ENCODE measurements at regions not wholly inside any gene's neighbourhood (a gene's known extent, or its start where the extent isn't known, plus 50 kb on each side); places are given as distances from the start of the nearest gene placed in this dataset.

- DNase-seq (ENCODE audit: low spot score) = no peak
Observed at GRCh38 chr14:51398898-51399297, 158.9 kb downstream of the TMX1 start.

- no peak for DNase-seq (ENCODE audit: low spot score)
Observed at GRCh38 chr14:51400139-51400538, 160.1 kb downstream of the TMX1 start.

GRCh38 chr14:51401272-51401671, 161.2 kb downstream of the TMX1 start:
- no peak for DNase-seq (ENCODE audit: low spot score)

- no peak for DNase-seq (ENCODE audit: low spot score)
Observed at GRCh38 chr14:51401756-51402155, 161.7 kb downstream of the TMX1 start.

GRCh38 chr14:51410897-51411296, 170.8 kb downstream of the TMX1 start:
- DNase-seq (ENCODE audit: low spot score) = no peak

- DNase-seq (ENCODE audit: low spot score) = peak; percentile 30
Observed at GRCh38 chr14:51419685-51420084, 179.6 kb downstream of the TMX1 start.

GRCh38 chr14:51422704-51423103, 182.7 kb downstream of the TMX1 start:
- no peak for DNase-seq (ENCODE audit: low spot score)

- no peak for DNase-seq (ENCODE audit: low spot score)
Observed at GRCh38 chr14:51424041-51424440, 184.0 kb downstream of the TMX1 start.

GRCh38 chr14:51424561-51425251, 184.7 kb downstream of the TMX1 start:
- no peak for DNase-seq (ENCODE audit: low spot score)

- DNase-seq (ENCODE audit: low spot score) = no peak
Observed at GRCh38 chr14:51428981-51429380, 188.9 kb downstream of the TMX1 start.

- no peak for DNase-seq (ENCODE audit: low spot score)
Observed at GRCh38 chr14:51430079-51430478, 190.0 kb downstream of the TMX1 start.

- no peak for DNase-seq (ENCODE audit: low spot score)
Observed at GRCh38 chr14:51430633-51431032, 190.6 kb downstream of the TMX1 start.

GRCh38 chr14:51431033-51431709, 191.1 kb downstream of the TMX1 start:
- no peak for DNase-seq (ENCODE audit: low spot score)

GRCh38 chr14:51431741-51432140, 191.7 kb downstream of the TMX1 start:
- DNase-seq (ENCODE audit: low spot score) = no peak

GRCh38 chr14:51432302-51432948, 192.4 kb downstream of the TMX1 start:
- DNase-seq (ENCODE audit: low spot score) = no peak

- DNase-seq (ENCODE audit: low spot score) = no peak
Observed at GRCh38 chr14:51436630-51437029, 196.6 kb downstream of the TMX1 start.

GRCh38 chr14:51439896-51440295, 199.8 kb downstream of the TMX1 start:
- DNase-seq (ENCODE audit: low spot score) = no peak

GRCh38 chr14:51441001-51441400, 201.0 kb downstream of the TMX1 start:
- no peak for DNase-seq (ENCODE audit: low spot score)

GRCh38 chr14:51442513-51443175, 202.6 kb downstream of the TMX1 start:
- no peak for DNase-seq (ENCODE audit: low spot score)

GRCh38 chr14:51443195-51444018, 203.4 kb downstream of the TMX1 start:
- no peak for DNase-seq (ENCODE audit: low spot score)

GRCh38 chr14:51444353-51445000, 204.4 kb downstream of the TMX1 start:
- DNase-seq (ENCODE audit: low spot score) = no peak

Data from activated CD4-positive, alpha-beta T cell treated with anti-CD3 and anti-CD28 coated beads, Interleukin-2, Interleukin-4, amounts not matched to agents 100 ng/mL and 50 ng/mL, durations not matched to agents 16 hours and 8 hours (primary cell).